ENCODE measurements at regions not wholly inside any gene's neighbourhood (a gene's known extent, or its start where the extent isn't known, plus 50 kb on each side); places are given as distances from the start of the nearest gene placed in this dataset.
"Not testable (repeated sequence)": the region's sequence is repeated elsewhere in the genome, so short reads cannot be mapped to it uniquely, and the experiment has no call there.

DNA sequence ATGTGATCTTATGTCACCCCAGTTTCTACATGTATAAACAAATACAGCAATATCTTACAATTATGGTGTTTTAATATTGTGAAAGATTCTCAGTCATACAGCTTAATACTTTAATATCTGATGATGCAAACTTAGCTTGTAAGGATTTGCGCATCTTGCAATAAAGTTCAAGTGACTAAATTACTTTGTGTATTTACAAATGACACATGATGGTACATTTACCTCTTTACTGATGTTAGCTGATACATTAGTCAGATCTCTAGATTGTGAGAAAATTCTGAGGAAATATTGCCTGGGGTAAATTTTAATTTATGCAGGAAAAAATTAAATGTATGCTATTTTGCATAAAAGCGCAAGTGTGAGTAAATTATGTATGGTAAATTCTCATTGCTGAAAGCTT lies 418.8 kb upstream of the MMS22L start:
- Mint-ChIP-seq H3K4me1 (ENCODE audit: low read depth) (no peaks in the 10 kb centered on the region), H3K27me3 (no peaks in the 10 kb centered on the region), H3K36me3 (ENCODE audit: low read depth) (no peaks in the 10 kb centered on the region), H3K4me3 (no peak overlapping the region), H3K27ac (no peak overlapping the region), H3K9me3 (no peaks in the 10 kb centered on the region)
- intact Hi-C loops (cut with micrococcal nuclease), result no loop called here

GRCh38 chr6:97702248-97702647 lies 419.2 kb upstream of the MMS22L start:
- Mint-ChIP-seq H3K36me3 (ENCODE audit: low read depth) (no peaks in the 10 kb centered on the region), H3K9me3 (no peaks in the 10 kb centered on the region), H3K4me3 (no peak overlapping the region), H3K27me3 (no peaks in the 10 kb centered on the region), H3K4me1 (ENCODE audit: low read depth) (no peaks in the 10 kb centered on the region), H3K27ac (no peak overlapping the region)
- intact Hi-C loops (cut with micrococcal nuclease), result no loop called here

DNA sequence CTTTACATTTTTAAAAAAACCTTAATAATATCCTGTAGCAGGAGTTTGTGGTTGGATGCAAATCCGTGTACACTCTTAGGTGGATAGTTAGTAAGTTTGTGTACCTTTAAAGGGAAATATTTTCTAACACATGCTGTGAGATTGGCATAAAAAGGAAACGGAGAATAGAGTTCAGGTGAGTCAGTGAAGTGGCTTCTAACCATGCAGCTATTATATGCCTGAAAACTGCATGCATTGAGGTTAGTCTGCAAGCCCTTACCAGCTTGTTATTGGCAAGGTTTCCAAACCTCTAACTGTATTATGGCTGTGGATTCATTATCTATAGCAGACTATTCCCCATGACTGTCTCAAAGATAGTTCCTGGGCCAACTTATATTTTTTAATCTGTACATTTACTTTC lies 420.6 kb upstream of the MMS22L start:
- Mint-ChIP-seq H3K4me1 (ENCODE audit: low read depth) (no peaks in the 10 kb centered on the region), H3K36me3 (ENCODE audit: low read depth) (no peaks in the 10 kb centered on the region), H3K4me3 (no peak overlapping the region), H3K9me3 (no peaks in the 10 kb centered on the region), H3K27me3 (no peaks in the 10 kb centered on the region), H3K27ac (no peak overlapping the region)
- intact Hi-C loops (cut with micrococcal nuclease), result no loop called here

DNA sequence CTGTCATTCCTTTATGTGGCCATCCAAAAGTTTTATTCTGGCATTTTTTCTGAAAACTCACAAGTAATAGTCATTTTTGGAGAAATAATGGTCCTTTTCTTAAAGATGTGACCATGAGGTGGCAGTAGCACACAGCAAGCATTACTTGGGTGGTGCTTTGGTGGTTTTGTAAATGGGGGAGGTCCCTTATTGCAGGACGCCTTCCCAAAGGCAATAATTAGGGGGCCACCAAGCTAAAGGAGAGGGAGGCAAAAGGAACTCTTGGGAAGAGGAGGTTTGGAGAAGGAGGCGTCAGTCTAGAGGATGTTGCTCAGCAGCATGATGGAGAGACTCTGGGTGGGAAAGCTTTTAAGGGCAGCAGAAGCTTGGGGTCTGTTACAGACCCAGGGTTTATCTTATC lies 422.6 kb upstream of the MMS22L start:
- Mint-ChIP-seq H3K36me3 (ENCODE audit: low read depth) (no peaks in the 10 kb centered on the region), H3K9me3 (no peaks in the 10 kb centered on the region), H3K27ac (no peak overlapping the region), H3K27me3 (no peaks in the 10 kb centered on the region), H3K4me3 (no peak overlapping the region), H3K4me1 (ENCODE audit: low read depth) (no peaks in the 10 kb centered on the region)
- intact Hi-C loops (cut with micrococcal nuclease), result no loop called here

DNA sequence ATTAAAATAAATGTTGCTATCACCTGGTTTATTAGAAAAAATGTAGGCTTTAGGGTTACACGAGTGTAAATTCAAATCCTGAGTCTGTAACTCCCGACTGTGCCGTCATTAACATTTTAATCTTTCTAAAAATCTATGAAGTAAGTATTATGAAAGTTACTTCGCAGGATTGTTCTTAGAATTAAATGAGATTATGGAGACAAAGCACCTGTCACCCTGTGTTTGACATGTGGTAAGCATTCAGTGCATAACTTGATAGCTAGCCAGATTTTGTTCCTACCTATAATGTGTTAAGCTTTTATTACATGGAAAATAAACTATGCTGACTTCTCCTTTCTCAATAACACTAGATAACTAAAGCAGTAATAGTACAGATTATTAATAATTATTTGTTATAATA lies 429.7 kb upstream of the MMS22L start:
- no peak overlapping the region for H3K27ac Mint-ChIP-seq
- H3K9me3 Mint-ChIP-seq, result no peaks in the 10 kb centered on the region
- H3K36me3 Mint-ChIP-seq (ENCODE audit: low read depth), result no peaks in the 10 kb centered on the region
- no peaks in the 10 kb centered on the region for H3K4me1 Mint-ChIP-seq (ENCODE audit: low read depth)
- intact Hi-C loops (cut with micrococcal nuclease), result no loop called here
- H3K4me3 Mint-ChIP-seq, result no peak overlapping the region
- no peaks in the 10 kb centered on the region for H3K27me3 Mint-ChIP-seq

DNA sequence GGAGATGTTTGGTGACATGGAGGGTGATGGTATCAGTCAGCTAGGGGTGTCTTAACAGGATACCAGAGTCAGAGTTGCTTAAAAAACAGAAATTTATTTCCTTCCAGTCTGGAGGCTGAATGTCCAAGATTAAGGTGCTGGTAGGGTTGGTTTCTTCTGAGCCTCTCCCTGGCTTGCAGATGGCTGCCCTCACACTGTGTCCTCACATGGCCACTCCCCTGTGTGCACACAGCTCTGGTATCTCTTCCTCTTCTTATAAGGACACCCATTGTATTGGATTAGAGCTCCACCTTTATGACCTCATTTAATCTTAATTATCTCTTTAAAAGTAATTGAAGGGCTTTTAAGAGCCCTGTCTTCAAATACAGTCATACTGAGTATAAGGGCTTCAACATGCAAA lies 431.8 kb upstream of the MMS22L start:
- Mint-ChIP-seq H3K27me3 (no peaks in the 10 kb centered on the region), H3K27ac (no peak overlapping the region), H3K9me3 (no peaks in the 10 kb centered on the region), H3K4me3 (no peak overlapping the region), H3K36me3 (ENCODE audit: low read depth) (no peaks in the 10 kb centered on the region), H3K4me1 (ENCODE audit: low read depth) (no peaks in the 10 kb centered on the region)
- intact Hi-C loops (cut with micrococcal nuclease), result no loop called here

DNA sequence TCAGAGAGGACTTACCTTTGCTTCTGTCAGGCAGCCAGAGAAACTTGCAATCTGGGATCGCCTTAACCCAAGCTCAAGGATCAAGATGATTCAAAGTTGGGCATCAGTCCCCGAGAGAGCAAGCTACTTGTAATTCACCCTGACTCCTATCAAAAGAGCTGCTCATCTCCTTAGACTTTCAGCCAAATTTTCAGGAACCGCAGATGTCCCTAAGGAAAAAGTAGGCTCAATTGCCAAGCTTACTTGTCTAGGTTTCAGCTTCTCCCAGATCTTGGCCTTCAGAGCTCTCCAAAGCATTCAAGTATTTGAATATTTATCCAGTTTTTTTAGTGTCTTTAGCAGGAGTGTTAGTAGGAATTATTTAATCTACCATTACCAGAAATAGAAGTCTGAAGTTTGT lies 434.1 kb upstream of the MMS22L start:
- Mint-ChIP-seq H3K27me3 (no peaks in the 10 kb centered on the region), H3K9me3 (no peaks in the 10 kb centered on the region), H3K27ac (no peak overlapping the region), H3K36me3 (ENCODE audit: low read depth) (no peaks in the 10 kb centered on the region), H3K4me3 (no peak overlapping the region), H3K4me1 (ENCODE audit: low read depth) (no peaks in the 10 kb centered on the region)
- intact Hi-C loops (cut with micrococcal nuclease), result no loop called here

GRCh38 chr6:97726378-97726777 lies 443.4 kb upstream of the MMS22L start:
- Mint-ChIP-seq H3K27ac (no peak overlapping the region), H3K27me3 (no peaks in the 10 kb centered on the region), H3K4me1 (ENCODE audit: low read depth) (no peaks in the 10 kb centered on the region), H3K4me3 (no peak overlapping the region), H3K9me3 (no peaks in the 10 kb centered on the region), H3K36me3 (ENCODE audit: low read depth) (no peaks in the 10 kb centered on the region)
- intact Hi-C loops (cut with micrococcal nuclease), result no loop called here

DNA sequence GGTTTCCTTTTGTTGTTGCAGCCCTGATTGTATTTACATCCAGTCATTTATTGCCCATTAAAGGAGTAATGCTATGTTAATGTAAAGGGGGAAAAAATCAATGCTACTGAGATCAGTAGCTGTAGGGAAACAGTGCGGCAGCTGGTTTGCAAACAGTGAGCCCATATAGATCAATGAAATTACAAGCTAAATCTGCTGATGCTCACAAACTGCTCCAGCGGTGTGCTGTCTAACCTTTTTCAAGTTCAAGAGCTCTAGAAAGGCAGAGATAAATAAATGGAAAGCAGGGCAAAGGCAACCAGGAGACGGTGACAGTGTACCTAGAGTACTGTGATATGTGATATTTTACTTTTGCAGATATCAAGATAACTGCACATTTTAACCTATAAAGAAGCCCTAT lies 449.0 kb upstream of the MMS22L start:
- Mint-ChIP-seq H3K36me3 (ENCODE audit: low read depth) (no peaks in the 10 kb centered on the region), H3K9me3 (peaks cover 14% of the 10 kb centered on the region), H3K4me3 (no peak overlapping the region), H3K27me3 (no peaks in the 10 kb centered on the region), H3K27ac (no peak overlapping the region), H3K4me1 (ENCODE audit: low read depth) (no peaks in the 10 kb centered on the region)
- intact Hi-C loops (cut with micrococcal nuclease), result no loop called here

GRCh38 chr6:97757575-97757974 lies 474.6 kb upstream of the MMS22L start:
- Mint-ChIP-seq H3K4me3 (no peak overlapping the region), H3K36me3 (ENCODE audit: low read depth) (no peaks in the 10 kb centered on the region), H3K27ac (no peak overlapping the region), H3K27me3 (no peaks in the 10 kb centered on the region), H3K9me3 (peaks cover 8% of the 10 kb centered on the region), H3K4me1 (ENCODE audit: low read depth) (no peaks in the 10 kb centered on the region)
- intact Hi-C loops (cut with micrococcal nuclease), result no loop called here

DNA sequence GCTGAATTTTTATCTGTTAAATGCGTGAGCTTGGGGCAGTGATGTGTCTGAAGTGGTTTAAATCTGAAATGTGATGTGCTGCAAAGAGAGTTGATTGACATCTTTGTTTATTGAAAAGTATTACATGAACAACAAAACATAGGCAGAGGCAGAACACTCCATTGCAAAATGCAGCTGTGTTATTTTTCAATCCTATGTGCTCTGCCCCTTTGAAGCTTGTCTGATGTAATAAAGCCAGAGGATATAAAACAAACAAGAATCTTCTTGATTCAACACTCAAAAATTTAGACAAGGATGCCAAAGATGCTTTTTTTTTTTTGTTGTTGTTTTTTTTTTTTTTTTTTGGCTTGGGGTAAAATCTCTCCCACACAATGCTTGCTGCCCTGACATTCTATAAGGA lies 482.4 kb upstream of the MMS22L start:
- Mint-ChIP-seq H3K27ac (no peak overlapping the region), H3K4me3 (no peak overlapping the region), H3K4me1 (ENCODE audit: low read depth) (no peaks in the 10 kb centered on the region), H3K36me3 (ENCODE audit: low read depth) (no peaks in the 10 kb centered on the region), H3K9me3 (no peaks in the 10 kb centered on the region), H3K27me3 (no peaks in the 10 kb centered on the region)
- intact Hi-C loops (cut with micrococcal nuclease), result no loop called here

- Mint-ChIP-seq H3K27ac (no peak overlapping the region), H3K4me3 (no peak overlapping the region), H3K9me3 (no peaks in the 10 kb centered on the region), H3K36me3 (ENCODE audit: low read depth) (no peaks in the 10 kb centered on the region), H3K27me3 (no peaks in the 10 kb centered on the region), H3K4me1 (ENCODE audit: low read depth) (no peaks in the 10 kb centered on the region)
- intact Hi-C loops (cut with micrococcal nuclease), result no loop called here
Measured at GRCh38 chr6:97771372-97771771, 488.4 kb upstream of the MMS22L start.

DNA sequence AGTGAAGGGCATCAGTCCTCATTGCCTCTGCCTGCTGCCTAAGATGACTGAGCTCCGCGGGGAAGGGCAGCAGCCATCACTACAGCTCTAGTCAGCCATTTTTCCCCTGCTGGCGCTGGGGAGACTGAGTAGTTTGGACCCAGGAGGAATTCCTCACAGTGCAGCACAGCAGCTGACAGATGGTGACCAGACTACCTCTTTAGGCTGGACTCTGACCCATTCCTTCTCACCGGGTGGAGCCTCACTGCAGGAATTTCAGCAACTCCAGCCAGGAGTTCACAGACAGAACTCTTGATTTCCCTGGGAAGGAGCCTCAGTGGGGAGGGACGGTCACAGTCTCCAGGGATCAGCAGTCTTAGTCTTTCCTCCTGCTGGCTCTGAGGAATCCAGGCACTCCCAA lies 492.0 kb upstream of the MMS22L start:
- H3K27me3 Mint-ChIP-seq, result no peaks in the 10 kb centered on the region
- no peaks in the 10 kb centered on the region for H3K36me3 Mint-ChIP-seq (ENCODE audit: low read depth)
- no peak overlapping the region for H3K4me3 Mint-ChIP-seq
- intact Hi-C loops (cut with micrococcal nuclease), result no loop called here
- H3K27ac Mint-ChIP-seq, result no peak overlapping the region
- H3K4me1 Mint-ChIP-seq (ENCODE audit: low read depth), result no peaks in the 10 kb centered on the region
- H3K9me3 Mint-ChIP-seq, result peaks cover 5% of the 10 kb centered on the region

DNA sequence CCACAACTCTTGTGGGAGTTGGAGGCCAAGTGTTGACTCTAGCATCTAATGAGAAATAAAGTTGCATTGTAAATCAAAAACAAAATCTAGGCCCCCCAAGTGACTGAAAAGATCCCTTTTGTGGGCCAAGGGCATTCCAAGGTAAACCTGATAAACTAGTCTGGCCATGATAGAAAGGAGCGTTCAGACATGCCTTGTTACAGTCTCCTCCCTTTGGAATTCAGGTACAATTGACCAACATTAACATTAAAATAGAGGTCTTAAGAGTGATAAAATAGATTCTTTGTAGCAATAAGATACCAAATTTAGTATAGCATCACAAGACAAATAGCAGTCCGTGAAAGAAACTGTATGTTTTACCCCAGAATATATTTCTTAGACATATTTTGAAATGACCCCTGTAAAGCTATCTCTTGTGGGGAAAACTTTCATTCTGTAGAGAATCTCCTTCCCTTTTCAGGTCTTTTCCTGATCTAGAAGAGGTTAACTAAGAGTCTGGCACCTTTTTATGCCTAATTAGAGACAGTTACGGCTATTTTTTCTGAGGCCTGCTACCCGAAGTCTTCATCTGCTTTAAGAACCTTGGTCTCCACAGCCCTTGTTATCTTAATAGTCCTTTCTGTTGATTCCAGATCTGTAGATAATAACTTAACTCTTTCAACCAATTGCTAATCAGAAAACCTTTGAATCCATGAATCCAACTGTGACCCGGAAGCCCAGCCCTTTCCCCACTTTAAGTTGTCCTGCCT lies 495.4 kb upstream of the MMS22L start:
- H3K4me3 Mint-ChIP-seq, result no peak overlapping the region
- intact Hi-C loops (cut with micrococcal nuclease), result no loop called here
- no peak overlapping the region for H3K27ac Mint-ChIP-seq
- H3K9me3 Mint-ChIP-seq, result peaks cover 9% of the 10 kb centered on the region
- no peaks in the 10 kb centered on the region for H3K27me3 Mint-ChIP-seq
- no peaks in the 10 kb centered on the region for H3K4me1 Mint-ChIP-seq (ENCODE audit: low read depth)
- H3K36me3 Mint-ChIP-seq (ENCODE audit: low read depth), result no peaks in the 10 kb centered on the region

- intact Hi-C loops (cut with micrococcal nuclease); H3K27ac Mint-ChIP-seq; H3K36me3 Mint-ChIP-seq (ENCODE audit: low read depth); H3K9me3 Mint-ChIP-seq; H3K4me3 Mint-ChIP-seq; H3K4me1 Mint-ChIP-seq (ENCODE audit: low read depth); H3K27me3 Mint-ChIP-seq: not testable (repeated sequence)
Measured at GRCh38 chr6:97779039-97779766, 496.2 kb upstream of the MMS22L start.
